ENCODE measurements at regions not wholly inside any gene's neighbourhood (a gene's known extent, or its start where the extent isn't known, plus 50 kb on each side); places are given as distances from the start of the nearest gene placed in this dataset.
A peak's percentile ranks its signal among the peaks of the same experiment; 100 is the strongest.

DNA sequence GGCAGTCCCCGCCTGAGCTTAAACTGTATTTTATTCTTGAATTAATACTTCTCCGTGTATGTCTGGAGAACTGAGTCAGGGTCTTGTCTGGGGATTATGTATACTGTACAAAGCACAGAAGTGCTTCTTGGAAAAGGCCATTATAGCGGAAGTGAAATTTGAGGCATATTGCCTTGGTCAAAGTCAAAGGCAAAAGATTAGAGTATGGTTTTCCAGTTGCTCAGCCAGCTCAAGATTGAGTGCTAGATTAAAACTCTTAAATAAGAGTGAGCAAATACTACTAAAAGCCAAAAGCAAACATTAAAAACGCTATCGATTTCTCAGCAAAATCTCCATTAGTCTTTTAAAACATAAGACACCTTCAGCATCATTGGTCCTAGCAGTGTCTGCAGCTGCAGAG lies 207.7 kb upstream of the MAN1A1 start (continued):
- TF ChIP-seq, protein P1, sequence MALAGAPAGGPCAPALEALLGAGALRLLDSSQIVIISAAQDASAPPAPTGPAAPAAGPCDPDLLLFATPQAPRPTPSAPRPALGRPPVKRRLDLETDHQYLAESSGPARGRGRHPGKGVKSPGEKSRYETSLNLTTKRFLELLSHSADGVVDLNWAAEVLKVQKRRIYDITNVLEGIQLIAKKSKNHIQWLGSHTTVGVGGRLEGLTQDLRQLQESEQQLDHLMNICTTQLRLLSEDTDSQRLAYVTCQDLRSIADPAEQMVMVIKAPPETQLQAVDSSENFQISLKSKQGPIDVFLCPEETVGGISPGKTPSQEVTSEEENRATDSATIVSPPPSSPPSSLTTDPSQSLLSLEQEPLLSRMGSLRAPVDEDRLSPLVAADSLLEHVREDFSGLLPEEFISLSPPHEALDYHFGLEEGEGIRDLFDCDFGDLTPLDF (CRISPR knock-in tag; IDR thresholded peaks at IDR 0.05), result no peak
- TF ChIP-seq FOXJ3 (CRISPR knock-in tag; IDR thresholded peaks at IDR 0.05; ENCODE audit: borderline replicate concordance) (no peak), ZNF317 (CRISPR knock-in tag; IDR thresholded peaks at IDR 0.05; ENCODE audit: borderline replicate concordance, low read depth) (no peak), GRHL2 (CRISPR knock-in tag; IDR thresholded peaks at IDR 0.05; ENCODE audit: insufficient replicate concordance, severe bottlenecking) (no peak), RORB (CRISPR knock-in tag; IDR thresholded peaks at IDR 0.05) (no peak), ZMAT4 (CRISPR knock-in tag; IDR thresholded peaks at IDR 0.05) (no peak), GTF2I (CRISPR knock-in tag; conservative IDR thresholded peaks at IDR 0.05) (no peak), ATF6 (CRISPR knock-in tag; IDR thresholded peaks at IDR 0.05) (no peak)

- Mint-ChIP-seq H3K27me3 (ENCODE audit: low read depth) (no peaks in the 10 kb centered on the region), H3K4me3 (no peak overlapping the region), H3K36me3 (peaks cover 21% of the 10 kb centered on the region), H3K4me1 (peaks cover 8% of the 10 kb centered on the region), H3K27ac (no peak overlapping the region), H3K9me3 (peaks cover 30% of the 10 kb centered on the region)
- POLR2A ChIA-PET, result no interaction called here
- CTCF ChIA-PET, result no interaction called here
- no peak for DNase-seq (ENCODE audit: low spot score)
- TF ChIP-seq NR2C2 (CRISPR knock-in tag; IDR thresholded peaks at IDR 0.05) (no peak), SMAD3 (CRISPR knock-in tag; IDR thresholded peaks at IDR 0.05; ENCODE audit: borderline replicate concordance) (no peak), SOX15 (CRISPR knock-in tag; IDR thresholded peaks at IDR 0.05) (no peak), TCF7 (CRISPR knock-in tag; IDR thresholded peaks at IDR 0.05; ENCODE audit: low read depth) (no peak), OVOL2 (CRISPR knock-in tag; IDR thresholded peaks at IDR 0.05; ENCODE audit: borderline replicate concordance) (no peak), ZNF423 (CRISPR knock-in tag; IDR thresholded peaks at IDR 0.05) (no peak), ZNF232 (CRISPR knock-in tag; IDR thresholded peaks at IDR 0.05) (no peak), FOXK1 (CRISPR knock-in tag; IDR thresholded peaks at IDR 0.05) (no peak), ZNF671 (CRISPR knock-in tag; IDR thresholded peaks at IDR 0.05) (no peak)
- ATAC-seq, result no peak
Measured at GRCh38 chr6:119552021-119552420, 202.5 kb upstream of the MAN1A1 start.

DNA sequence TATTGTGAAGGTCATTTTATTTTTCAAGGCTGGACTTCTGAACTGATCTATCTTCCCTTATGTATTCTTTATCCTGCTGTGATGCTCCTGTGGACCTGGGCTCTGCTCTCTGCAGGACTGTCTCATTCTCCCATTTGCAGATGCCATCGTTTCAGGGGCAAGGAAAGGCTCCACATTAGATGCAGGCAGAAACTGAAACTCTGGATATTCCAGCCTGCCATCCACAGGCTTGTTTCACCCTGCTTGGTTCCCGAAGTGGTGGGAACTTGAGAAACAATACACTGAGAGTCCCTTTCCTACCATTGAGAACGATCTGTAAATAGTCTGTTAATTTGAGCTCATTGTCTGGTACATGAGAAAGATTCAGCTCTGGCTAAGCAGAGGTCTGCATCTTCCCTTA lies 197.5 kb upstream of the MAN1A1 start:
- peaks cover 22% of the 10 kb centered on the region for H3K4me1 Mint-ChIP-seq
- H3K27ac Mint-ChIP-seq, result no peak overlapping the region
- H3K36me3 Mint-ChIP-seq, result no peaks in the 10 kb centered on the region
- DNase-seq (ENCODE audit: low spot score), result no peak
- ATAC-seq, result peak; percentile 65
- ChIA-PET POLR2A (no interaction called here), CTCF (interaction anchor here (0.6 kb wide), 1 partner anchor 173 kb away, joined by 3 read pairs; no protein-coding TSS in a partner anchor)
- no peaks in the 10 kb centered on the region for H3K27me3 Mint-ChIP-seq (ENCODE audit: low read depth)
- H3K9me3 Mint-ChIP-seq, result peaks cover 6% of the 10 kb centered on the region; the same call in 1 of the 2 replicates
- no peak overlapping the region for H3K4me3 Mint-ChIP-seq
- TF ChIP-seq ZNF232 (CRISPR knock-in tag; IDR thresholded peaks at IDR 0.05) (no peak), MYBL2 (CRISPR knock-in tag; IDR thresholded peaks at IDR 0.05) (no peak), ZNF671 (CRISPR knock-in tag; IDR thresholded peaks at IDR 0.05) (no peak), ZBTB43 (CRISPR knock-in tag; IDR thresholded peaks at IDR 0.05) (no peak), ESRRA (CRISPR knock-in tag; IDR thresholded peaks at IDR 0.05; ENCODE audit: borderline replicate concordance) (no peak), AFF4 (CRISPR knock-in tag; IDR thresholded peaks at IDR 0.05; ENCODE audit: borderline replicate concordance) (no peak), E2F4 (CRISPR knock-in tag; IDR thresholded peaks at IDR 0.05; ENCODE audit: borderline replicate concordance, low read depth) (no peak)
